ENCODE measurements at regions not wholly inside any gene's neighbourhood (a gene's known extent, or its start where the extent isn't known, plus 50 kb on each side); places are given as distances from the start of the nearest gene placed in this dataset.

- no peaks in the 10 kb centered on the region for H3K36me3 ChIP-seq (replicated peaks)
- no peaks in the 10 kb centered on the region for H3K27me3 ChIP-seq (replicated peaks)
- no peak for DNase-seq
- TF ChIP-seq CTCF (IDR thresholded peaks at IDR 0.05; ENCODE audit: low read depth, low read length, missing control alignments): no peak
- H3K4me3 ChIP-seq (ENCODE audit: low read depth, low read length): no peak overlapping the region
- no peak overlapping the region for H3K27ac ChIP-seq
- in situ Hi-C loops (cut with HindIII; ENCODE audit: low pct_ligation_motif_present, low sequenced_read_pairs): no loop called here
Observed at GRCh38 chr21:20729376-20729775, 268.8 kb upstream of the NCAM2 start.

DNA sequence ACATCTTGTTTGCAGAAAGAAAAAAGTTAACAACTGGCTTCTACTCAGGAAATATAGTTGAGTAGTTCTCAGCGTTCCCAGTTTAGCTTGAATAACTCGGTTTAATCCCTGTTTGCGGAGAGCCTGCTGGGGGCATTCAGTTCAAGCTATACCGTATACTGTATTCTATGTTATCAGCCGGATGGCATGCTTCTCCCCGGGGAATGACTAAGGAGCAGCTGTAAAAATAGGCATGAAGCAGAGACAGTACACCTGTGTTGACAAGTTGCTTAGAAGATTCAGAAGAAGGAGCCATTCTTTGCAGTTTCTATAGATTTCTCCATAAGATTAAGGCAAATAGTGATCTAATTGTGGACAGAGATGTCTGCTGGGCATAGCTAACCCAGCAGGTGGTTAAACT is 267.8 kb upstream of the NCAM2 start:
- no peak for TF ChIP-seq CTCF (IDR thresholded peaks at IDR 0.05; ENCODE audit: low read depth, low read length, missing control alignments)
- in situ Hi-C loops (cut with HindIII; ENCODE audit: low pct_ligation_motif_present, low sequenced_read_pairs): no loop called here
- H3K4me3 ChIP-seq (ENCODE audit: low read depth, low read length): no peak overlapping the region
- no peaks in the 10 kb centered on the region for H3K27me3 ChIP-seq (replicated peaks)
- H3K27ac ChIP-seq: no peak overlapping the region
- H3K36me3 ChIP-seq (replicated peaks): no peaks in the 10 kb centered on the region
- DNase-seq: no peak

DNA sequence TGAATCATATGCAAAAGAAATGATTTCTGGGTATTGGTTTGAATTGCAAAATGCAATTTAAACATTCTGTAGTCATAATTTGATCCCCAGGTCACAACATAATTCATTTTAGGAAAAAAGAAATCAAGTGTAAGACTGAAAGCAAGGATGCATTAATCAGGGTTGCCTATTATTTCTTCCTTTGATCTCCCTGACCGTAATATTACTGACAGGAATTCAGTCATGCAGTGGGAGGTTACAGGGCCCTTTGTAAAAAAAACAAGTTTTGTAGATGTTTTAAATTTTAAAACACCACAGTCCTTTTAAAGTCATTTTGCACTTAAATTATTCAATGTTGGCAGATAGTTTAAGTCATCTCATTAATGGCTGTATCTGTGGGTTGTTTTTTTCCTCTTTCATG is 263.0 kb upstream of the NCAM2 start:
- DNase-seq: no peak
- H3K27me3 ChIP-seq (replicated peaks): no peaks in the 10 kb centered on the region
- H3K36me3 ChIP-seq (replicated peaks): no peaks in the 10 kb centered on the region
- H3K4me3 ChIP-seq (ENCODE audit: low read depth, low read length): no peak overlapping the region
- H3K27ac ChIP-seq: no peak overlapping the region
- in situ Hi-C loops (cut with HindIII; ENCODE audit: low pct_ligation_motif_present, low sequenced_read_pairs): no loop called here
- TF ChIP-seq CTCF (IDR thresholded peaks at IDR 0.05; ENCODE audit: low read depth, low read length, missing control alignments): no peak

DNA sequence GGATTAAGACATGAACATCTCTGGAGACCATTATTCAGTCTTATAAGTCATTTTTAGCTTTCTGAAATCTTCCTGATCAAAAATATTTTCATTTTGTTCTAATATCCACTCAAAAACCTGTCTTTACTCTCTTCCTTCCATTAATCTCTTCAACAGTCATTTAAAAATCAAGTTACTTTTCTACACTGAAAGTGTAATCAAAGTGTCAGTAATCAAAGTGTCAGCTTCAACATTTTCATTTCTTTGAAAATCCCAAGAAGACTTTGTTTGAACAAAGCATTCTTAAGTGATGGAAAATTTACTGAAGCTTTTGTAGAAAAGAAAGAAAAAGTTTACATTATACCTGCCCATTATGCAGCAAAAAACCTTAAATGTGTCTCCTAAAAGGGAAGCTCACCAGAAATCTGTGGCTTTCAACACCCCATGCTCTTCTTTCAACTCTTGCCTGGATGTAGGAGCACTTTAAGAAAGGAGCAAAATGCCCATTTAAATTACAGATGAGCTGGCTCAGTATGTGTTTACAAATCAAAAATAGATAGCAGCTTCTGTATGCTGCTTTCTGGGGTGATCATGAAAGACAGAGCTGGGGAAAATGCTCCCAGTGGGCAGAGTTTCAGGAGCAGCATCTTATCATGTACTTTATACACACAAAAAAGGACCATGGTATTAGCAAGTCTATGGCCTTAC is 260.8 kb upstream of the NCAM2 start:
- no peak for DNase-seq
- in situ Hi-C loops (cut with HindIII; ENCODE audit: low pct_ligation_motif_present, low sequenced_read_pairs): no loop called here

DNA sequence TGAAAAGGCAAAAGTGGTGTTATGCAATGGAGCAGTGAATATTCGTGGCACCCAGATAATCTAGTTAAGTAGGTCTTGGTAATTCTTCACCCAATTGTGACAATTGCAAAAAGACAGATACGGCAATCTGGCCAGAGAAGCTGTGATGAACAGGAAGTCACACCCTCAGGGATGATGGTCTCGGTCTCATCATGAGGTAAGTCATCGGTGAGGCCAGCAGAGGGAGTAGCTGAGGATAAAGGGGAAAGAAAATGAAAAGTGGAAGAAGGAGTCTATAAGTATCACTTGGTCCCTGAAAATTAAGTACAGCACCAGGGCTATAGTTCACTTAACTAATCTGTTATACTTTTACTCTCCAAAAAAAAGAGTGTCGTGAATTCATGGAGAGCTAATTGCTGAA is 258.8 kb upstream of the NCAM2 start:
- peak; percentile 34 for TF ChIP-seq CTCF (IDR thresholded peaks at IDR 0.05; ENCODE audit: low read depth, low read length, missing control alignments)
- H3K27me3 ChIP-seq (replicated peaks): no peaks in the 10 kb centered on the region
- no peak for DNase-seq
- no peak overlapping the region for H3K27ac ChIP-seq
- H3K36me3 ChIP-seq (replicated peaks): no peaks in the 10 kb centered on the region
- no peak overlapping the region for H3K4me3 ChIP-seq (ENCODE audit: low read depth, low read length)
- in situ Hi-C loops (cut with HindIII; ENCODE audit: low pct_ligation_motif_present, low sequenced_read_pairs): no loop called here

More for the DNA sequence above, 260.8 kb upstream of the NCAM2 start:
- Histone ChIP-seq H3K27me3 (replicated peaks) (no peaks in the 10 kb centered on the region), H3K27ac (no peak overlapping the region), H3K36me3 (replicated peaks) (no peaks in the 10 kb centered on the region), H3K4me3 (ENCODE audit: low read depth, low read length) (no peak overlapping the region)
- no peak for TF ChIP-seq CTCF (IDR thresholded peaks at IDR 0.05; ENCODE audit: low read depth, low read length, missing control alignments)

DNA sequence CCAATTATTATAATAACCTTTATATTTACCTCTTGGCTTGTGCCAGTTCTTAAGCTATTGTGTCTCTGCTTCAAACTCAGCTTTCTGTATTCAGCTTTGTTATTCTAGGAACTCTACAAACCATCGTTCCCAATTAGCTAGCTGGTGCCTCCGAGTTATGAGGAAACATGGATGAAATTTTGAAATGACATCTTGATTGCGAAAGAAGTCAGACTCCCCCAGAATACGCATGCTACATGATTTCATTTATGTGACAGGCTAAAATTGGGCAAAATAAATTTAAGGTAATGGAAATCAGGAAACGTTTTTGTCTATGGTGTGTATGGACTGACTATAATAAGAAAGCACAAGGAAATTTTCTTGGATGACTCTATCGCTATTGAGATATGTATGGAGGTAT is 256.8 kb upstream of the NCAM2 start:
- DNase-seq: no peak
- Histone ChIP-seq H3K27ac (no peak overlapping the region), H3K27me3 (replicated peaks) (no peaks in the 10 kb centered on the region), H3K36me3 (replicated peaks) (no peaks in the 10 kb centered on the region), H3K4me3 (ENCODE audit: low read depth, low read length) (no peak overlapping the region)
- in situ Hi-C loops (cut with HindIII; ENCODE audit: low pct_ligation_motif_present, low sequenced_read_pairs): no loop called here
- TF ChIP-seq CTCF (IDR thresholded peaks at IDR 0.05; ENCODE audit: low read depth, low read length, missing control alignments): no peak
